ENCODE measurements at regions not wholly inside any gene's neighbourhood (a gene's known extent, or its start where the extent isn't known, plus 50 kb on each side); places are given as distances from the start of the nearest gene placed in this dataset.

GRCh38 chr1:57857809-57858208 lies 433.9 kb upstream of the DAB1 start:
- H3F3A ChIP-seq (ENCODE audit: insufficient read depth, low read depth), result no peaks in the 10 kb centered on the region
- no peaks in the 10 kb centered on the region for H3K4me1 ChIP-seq (replicated peaks; ENCODE audit: insufficient read depth)
- H3K9me2 ChIP-seq (ENCODE audit: insufficient read depth), result no peaks in the 10 kb centered on the region
- no peak overlapping the region for H3K4me3 ChIP-seq
- DNase-seq, result no peak
- H3K9me3 ChIP-seq (ENCODE audit: insufficient read depth, low read depth), result no peaks in the 10 kb centered on the region
- no peaks in the 10 kb centered on the region for H4K20me1 ChIP-seq (ENCODE audit: insufficient read depth)
- ChIA-PET CTCF (no interaction called here), POLR2A (ENCODE audit: unreplicated experiment) (no interaction called here)
- intact Hi-C loops (cut with micrococcal nuclease; ENCODE audit: unreplicated experiment), result no loop called here
- H3K36me3 ChIP-seq (ENCODE audit: low read depth), result no peaks in the 10 kb centered on the region
- H3K27ac ChIP-seq, result no peak overlapping the region
- no peaks in the 10 kb centered on the region for H3K79me2 ChIP-seq (ENCODE audit: low read depth)
- TF ChIP-seq, protein P1, sequence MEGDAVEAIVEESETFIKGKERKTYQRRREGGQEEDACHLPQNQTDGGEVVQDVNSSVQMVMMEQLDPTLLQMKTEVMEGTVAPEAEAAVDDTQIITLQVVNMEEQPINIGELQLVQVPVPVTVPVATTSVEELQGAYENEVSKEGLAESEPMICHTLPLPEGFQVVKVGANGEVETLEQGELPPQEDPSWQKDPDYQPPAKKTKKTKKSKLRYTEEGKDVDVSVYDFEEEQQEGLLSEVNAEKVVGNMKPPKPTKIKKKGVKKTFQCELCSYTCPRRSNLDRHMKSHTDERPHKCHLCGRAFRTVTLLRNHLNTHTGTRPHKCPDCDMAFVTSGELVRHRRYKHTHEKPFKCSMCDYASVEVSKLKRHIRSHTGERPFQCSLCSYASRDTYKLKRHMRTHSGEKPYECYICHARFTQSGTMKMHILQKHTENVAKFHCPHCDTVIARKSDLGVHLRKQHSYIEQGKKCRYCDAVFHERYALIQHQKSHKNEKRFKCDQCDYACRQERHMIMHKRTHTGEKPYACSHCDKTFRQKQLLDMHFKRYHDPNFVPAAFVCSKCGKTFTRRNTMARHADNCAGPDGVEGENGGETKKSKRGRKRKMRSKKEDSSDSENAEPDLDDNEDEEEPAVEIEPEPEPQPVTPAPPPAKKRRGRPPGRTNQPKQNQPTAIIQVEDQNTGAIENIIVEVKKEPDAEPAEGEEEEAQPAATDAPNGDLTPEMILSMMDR (conservative IDR thresholded peaks at IDR 0.05), result no peak
- no peak for TF ChIP-seq EZH2 (IDR thresholded peaks at IDR 0.05; ENCODE audit: low read depth)
- H3K4me2 ChIP-seq, result no peak overlapping the region
- H2AFZ ChIP-seq, result no peak overlapping the region
- H3K27me3 ChIP-seq (ENCODE audit: insufficient read depth, low read depth), result no peaks in the 10 kb centered on the region
- BruUV-seq (replicated peaks), result no TSS peak

DNA sequence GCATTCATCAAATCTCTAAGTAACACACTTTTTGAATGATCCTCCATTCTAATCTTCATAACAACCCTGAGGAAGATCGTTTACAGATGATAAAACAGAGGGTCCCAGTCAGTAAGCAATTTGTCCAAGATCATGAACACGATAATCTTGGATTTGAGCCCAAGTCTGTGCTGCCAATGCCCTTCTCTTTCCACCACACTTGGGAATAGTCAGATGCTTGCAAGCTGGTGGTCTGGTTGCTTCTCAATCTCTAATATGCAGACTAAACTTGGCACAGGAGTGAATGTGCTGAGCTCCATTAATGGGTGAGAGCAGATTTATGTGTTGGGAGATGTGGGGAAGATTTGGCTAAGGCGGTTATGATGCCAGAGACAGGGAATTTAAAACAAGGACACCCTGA lies 430.6 kb upstream of the DAB1 start:
- CTCF ChIA-PET, result no interaction called here
- intact Hi-C loops (cut with micrococcal nuclease; ENCODE audit: unreplicated experiment), result no loop called here
- Histone ChIP-seq H4K20me1 (ENCODE audit: insufficient read depth) (no peaks in the 10 kb centered on the region), H3K9me2 (ENCODE audit: insufficient read depth) (no peaks in the 10 kb centered on the region), H3K9me3 (ENCODE audit: insufficient read depth, low read depth) (no peaks in the 10 kb centered on the region), H3K36me3 (ENCODE audit: low read depth) (no peaks in the 10 kb centered on the region), H3F3A (ENCODE audit: insufficient read depth, low read depth) (no peaks in the 10 kb centered on the region), H3K27me3 (ENCODE audit: insufficient read depth, low read depth) (no peaks in the 10 kb centered on the region), H3K4me1 (replicated peaks; ENCODE audit: insufficient read depth) (no peaks in the 10 kb centered on the region), H3K4me2 (no peak overlapping the region), H3K4me3 (no peak overlapping the region), H3K79me2 (ENCODE audit: low read depth) (no peaks in the 10 kb centered on the region), H2AFZ (no peak overlapping the region), H3K27ac (no peak overlapping the region)
- TF ChIP-seq EZH2 (IDR thresholded peaks at IDR 0.05; ENCODE audit: low read depth), result no peak
- TF ChIP-seq, protein P1 (conservative IDR thresholded peaks at IDR 0.05), result no peak
- POLR2A ChIA-PET (ENCODE audit: unreplicated experiment), result no interaction called here
- no peak for DNase-seq
- no TSS peak for BruUV-seq (replicated peaks)

GRCh38 chr1:57850176-57850940 lies 426.5 kb upstream of the DAB1 start:
- H3K9me3 ChIP-seq (ENCODE audit: insufficient read depth, low read depth), result no peaks in the 10 kb centered on the region
- no peaks in the 10 kb centered on the region for H3F3A ChIP-seq (ENCODE audit: insufficient read depth, low read depth)
- no peaks in the 10 kb centered on the region for H3K4me1 ChIP-seq (replicated peaks; ENCODE audit: insufficient read depth)
- no peak for DNase-seq
- H2AFZ ChIP-seq, result no peak overlapping the region
- POLR2A ChIA-PET (ENCODE audit: unreplicated experiment), result no interaction called here
- TF ChIP-seq, protein P1 (conservative IDR thresholded peaks at IDR 0.05), result no peak
- no peak for TF ChIP-seq EZH2 (IDR thresholded peaks at IDR 0.05; ENCODE audit: low read depth)
- H3K27me3 ChIP-seq (ENCODE audit: insufficient read depth, low read depth), result no peaks in the 10 kb centered on the region
- no peak overlapping the region for H3K4me3 ChIP-seq
- no TSS peak for BruUV-seq (replicated peaks)
- no peaks in the 10 kb centered on the region for H4K20me1 ChIP-seq (ENCODE audit: insufficient read depth)
- no peak overlapping the region for H3K4me2 ChIP-seq
- H3K36me3 ChIP-seq (ENCODE audit: low read depth), result no peaks in the 10 kb centered on the region
- no peak overlapping the region for H3K27ac ChIP-seq
- no peaks in the 10 kb centered on the region for H3K79me2 ChIP-seq (ENCODE audit: low read depth)
- CTCF ChIA-PET, result no interaction called here
- no peaks in the 10 kb centered on the region for H3K9me2 ChIP-seq (ENCODE audit: insufficient read depth)
- intact Hi-C loops (cut with micrococcal nuclease; ENCODE audit: unreplicated experiment), result no loop called here

Data from PC-9 (cell line).